Liver (tissue), 8 donors: ENCODE measurements at regions not wholly inside any gene's neighbourhood (a gene's known extent, or its start where the extent isn't known, plus 50 kb on each side); places are given as distances from the start of the nearest gene placed in this dataset.

ENCODE experiments used
- DNase-seq: peaks from one replicate; pipeline ENCODE4 v3.0.0-alpha.2; 2017; ENCODE audit warnings: low spot score
- H3K27ac ChIP-seq, 2 donors: one replicate each; pipeline ENCODE4 v1.7.0; 2013; ENCODE audit warnings: inconsistent platforms in 2 of 2, low read length in 2 of 2, control low read depth in 1 of 2, low read depth in 1 of 2, mild to moderate bottlenecking in 1 of 2
- H3K27me3 ChIP-seq, 4 donors: one replicate each; pipeline versions ENCODE4 v1.6.1 to v1.7.0; 2013; ENCODE audit warnings: low read length in 3 of 4, inconsistent platforms in 1 of 4, mild to moderate bottlenecking in 1 of 4, moderate library complexity in 1 of 4; ENCODE audit not compliant: control insufficient read depth in 4 of 4, insufficient read depth in 4 of 4
- H3K36me3 ChIP-seq, 4 donors: one replicate each; pipeline versions ENCODE4 v1.6.1 to v1.7.0; 2013; ENCODE audit warnings: low read length in 3 of 4, mild to moderate bottlenecking in 3 of 4, low read depth in 1 of 4, moderate library complexity in 1 of 4; ENCODE audit not compliant: control insufficient read depth in 4 of 4, insufficient read depth in 3 of 4
- H3K4me1 ChIP-seq, 4 donors: one replicate each; pipeline versions ENCODE4 v1.6.1 to v1.7.0; 2013; ENCODE audit warnings: low read length in 3 of 4, mild to moderate bottlenecking in 3 of 4, moderate library complexity in 1 of 4; ENCODE audit not compliant: control insufficient read depth in 4 of 4, insufficient read depth in 4 of 4
- H3K4me3 ChIP-seq, 3 donors: one replicate each; pipeline versions ENCODE4 v1.6.1 to v1.7.0; 2013; ENCODE audit warnings: low read length in 3 of 3, control low read depth in 1 of 3, low read depth in 1 of 3, mild to moderate bottlenecking in 1 of 3
- H3K9ac ChIP-seq, 2 donors: one replicate each; pipeline ENCODE4 v1.7.0; 2013; ENCODE audit warnings: low read length in 2 of 2, mild to moderate bottlenecking in 2 of 2, moderate library complexity in 2 of 2, control low read depth in 1 of 2, low read depth in 1 of 2
- H3K9me3 ChIP-seq, 4 donors: one replicate each; pipeline versions ENCODE4 v1.6.1 to v1.7.0; 2013; ENCODE audit warnings: low read length in 3 of 4; ENCODE audit not compliant: control insufficient read depth in 4 of 4
- ATF3 ChIP-seq: IDR thresholded peaks from 2 replicates; pipeline ENCODE4 v1.6.1; 2016; ENCODE audit warnings: antibody characterized with exemption
- CTCF ChIP-seq: fragments of 150-350 bp; IDR thresholded peaks from 2 replicates; pipeline ENCODE4 v1.5.1; 2017; ENCODE audit warnings: improper control_type of control experiment, low read depth, low read length; ENCODE audit not compliant: missing input control
- EGR1 ChIP-seq, 2 donors: IDR thresholded peaks; 2 replicates each; pipeline ENCODE4 v1.6.1; 2016 to 2018; ENCODE audit warnings: antibody characterized with exemption in 2 of 2, low read depth in 2 of 2
- HNF4G ChIP-seq: IDR thresholded peaks from 2 replicates; pipeline ENCODE4 v1.6.1; 2016; ENCODE audit warnings: antibody characterized with exemption
- JUND ChIP-seq, 2 donors: IDR thresholded peaks; 2 replicates each; pipeline ENCODE4 v1.6.1; 2016; ENCODE audit warnings: antibody characterized with exemption in 2 of 2
- RAD21 ChIP-seq, 2 donors: IDR thresholded peaks; 2 replicates each; pipeline ENCODE4 v1.6.1; 2016; ENCODE audit warnings: antibody characterized with exemption in 2 of 2, mild to moderate bottlenecking in 2 of 2
- REST ChIP-seq: IDR thresholded peaks from 2 replicates; pipeline ENCODE4 v1.6.1; 2016; ENCODE audit warnings: antibody characterized with exemption, mild to moderate bottlenecking
- RXRA ChIP-seq, 2 donors: IDR thresholded peaks; 2 replicates each; pipeline ENCODE4 v1.6.1; 2017 to 2018; ENCODE audit warnings: antibody characterized with exemption in 2 of 2, mild to moderate bottlenecking in 1 of 2
- SP1 ChIP-seq: IDR thresholded peaks from 2 replicates; pipeline ENCODE4 v1.6.1; 2018; ENCODE audit warnings: antibody characterized with exemption, mild to moderate bottlenecking
- TAF1 ChIP-seq: conservative IDR thresholded peaks from 2 replicates; pipeline ENCODE4 v1.6.1; 2016; ENCODE audit warnings: antibody characterized with exemption, mild to moderate bottlenecking
- WGBS: extraction: QIAGEN DNeasy Blood & Tissue Kit; methylation state at CpG from one replicate; pipeline ENCODE4 v1.1.7; 2013; 5-methylcytosine and 5-hydroxymethylcytosine counted together
- donor health status: healthy.
- donor health status: healthy.
- donor health status: healthy.
- donor health status: healthy.
- donor health status: healthy.

- 79% methylated on average over 24 of the region's 24 CpGs for WGBS
- Histone ChIP-seq H3K27ac (no peak overlapping the region), H3K9me3 (no peaks in the 10 kb centered on the region), H3K9ac (no peak overlapping the region), H3K4me3 (no peak overlapping the region), H3K27me3 (peaks cover 0 to 11% (median 0%) of the 10 kb centered on the region in 4 donors), H3K36me3 (no peaks in the 10 kb centered on the region), H3K4me1 (no peaks in the 10 kb centered on the region)
- TF ChIP-seq TAF1 (no peak), RAD21 (IDR thresholded peaks at IDR 0.05) (no peak), SP1 (no peak), REST (no peak), EGR1 (IDR thresholded peaks at IDR 0.05; ENCODE audit: low read depth in 2 of 2) (no peak), JUND (IDR thresholded peaks at IDR 0.05) (no peak)
- DNase-seq: no peak
Measured at GRCh38 chr20:57837208-57838035, 127.6 kb upstream of the PMEPA1 start.

DNA sequence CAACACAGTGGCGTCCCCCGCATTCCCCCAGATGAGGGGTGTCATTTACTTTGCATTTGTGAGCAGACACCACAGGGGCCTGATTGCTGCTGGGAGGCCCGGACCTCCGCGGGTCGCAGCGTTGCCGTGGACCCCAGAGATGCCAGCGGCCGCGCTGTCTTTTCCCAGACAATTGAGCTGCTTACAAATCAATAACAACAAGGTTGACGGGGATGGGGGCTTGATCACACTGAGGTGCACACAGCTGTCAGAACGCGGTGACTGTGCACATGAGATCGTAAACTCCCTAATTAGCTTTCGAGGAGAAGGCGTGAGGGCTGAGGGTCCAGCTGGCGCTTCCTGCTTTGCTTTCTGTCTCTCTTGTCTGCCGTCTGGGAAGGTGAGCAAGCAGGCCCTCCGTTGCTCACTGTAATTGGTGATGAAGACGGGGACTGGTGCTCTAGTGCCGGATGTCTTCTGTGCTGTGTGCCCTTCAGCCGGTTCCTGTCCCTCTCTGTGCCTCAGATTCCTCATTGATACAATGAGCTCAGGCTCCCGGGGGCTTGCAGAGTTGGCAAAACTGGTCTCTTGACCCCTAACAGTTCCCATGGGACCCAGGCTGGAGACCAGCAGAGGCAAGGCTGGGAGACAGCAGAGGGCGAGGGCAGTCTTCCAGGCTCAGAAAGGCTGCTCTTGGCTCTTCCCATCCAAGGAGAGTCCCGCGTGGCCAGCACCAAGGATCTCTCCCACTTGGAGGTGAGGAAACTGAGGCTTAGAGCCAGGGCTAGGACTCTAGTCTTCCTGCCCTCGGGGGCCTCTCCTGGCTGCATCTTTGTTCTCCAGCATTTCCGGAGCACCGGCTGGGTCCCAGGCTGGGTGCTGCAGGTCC, 126.0 kb upstream of the PMEPA1 start:
- Histone ChIP-seq H3K36me3 (no peaks in the 10 kb centered on the region), H3K4me1 (no peaks in the 10 kb centered on the region), H3K4me3 (no peak overlapping the region), H3K27ac (no peak overlapping the region), H3K9ac (no peak overlapping the region), H3K9me3 (no peaks in the 10 kb centered on the region), H3K27me3 (peaks cover 0 to 11% (median 0%) of the 10 kb centered on the region in 4 donors)
- DNase-seq: no peak
- 45% methylated on average over 30 of the region's 30 CpGs for WGBS
- TF ChIP-seq HNF4G (no peak), JUND (IDR thresholded peaks at IDR 0.05) (no peak), TAF1 (no peak), RXRA (IDR thresholded peaks at IDR 0.05) (no peak), ATF3 (no peak), CTCF (no peak)
